Neural progenitor cell (in vitro differentiated cells): ENCODE measurements at regions not wholly inside any gene's neighbourhood (a gene's known extent, or its start where the extent isn't known, plus 50 kb on each side); places are given as distances from the start of the nearest gene placed in this dataset.

Source experiments
- DNase-seq: peaks from one replicate; pipeline ENCODE4 v3.0.0-alpha.2; 2016; ENCODE audit warnings: low spot score
- H2AFZ ChIP-seq: fragments of 200-600 bp; sonication (generic); replicated peaks from 2 replicates; pipeline ENCODE4 v1.6.1; 2016; ENCODE audit warnings: antibody characterized with exemption
- H3F3A ChIP-seq: fragments of 200-600 bp; sonication (generic); 2 replicates; pipeline ENCODE4 v1.6.1; 2016; ENCODE audit warnings: antibody characterized with exemption, low read depth
- H3K27ac ChIP-seq: fragments of 200-600 bp; sonication (generic); 2 replicates; pipeline ENCODE4 v1.5.1; 2016; ENCODE audit warnings: mild to moderate bottlenecking
- H3K27me3 ChIP-seq: fragments of 200-600 bp; sonication (generic); 2 replicates; pipeline ENCODE4 v1.6.1; 2016; ENCODE audit warnings: mild to moderate bottlenecking, moderate library complexity
- H3K36me3 ChIP-seq: fragments of 200-600 bp; sonication (generic); 2 replicates; pipeline ENCODE4 v1.5.1; 2016
- H3K4me1 ChIP-seq: fragments of 200-600 bp; sonication (generic); 2 replicates; pipeline ENCODE4 v1.6.1; 2016; ENCODE audit warnings: mixed run types
- H3K4me2 ChIP-seq: fragments of 200-600 bp; sonication (generic); 2 replicates; pipeline ENCODE4 v1.6.1; 2016
- H3K4me3 ChIP-seq: fragments of 200-600 bp; sonication (generic); 2 replicates; pipeline ENCODE4 v1.5.1; 2016
- H3K79me2 ChIP-seq: fragments of 200-600 bp; sonication (generic); 2 replicates; pipeline ENCODE4 v1.6.1; 2016; ENCODE audit warnings: low read depth
- H3K9ac ChIP-seq: fragments of 200-600 bp; sonication (generic); 2 replicates; pipeline ENCODE4 v1.6.1; 2016
- H3K9me3 ChIP-seq: fragments of 200-600 bp; sonication (generic); 2 replicates; pipeline ENCODE4 v1.5.1; 2016; ENCODE audit warnings: low read depth
- H4K20me1 ChIP-seq: fragments of 200-600 bp; sonication (generic); 2 replicates; pipeline ENCODE4 v1.6.1; 2016; ENCODE audit warnings: low read depth
- H3K27ac Mint-ChIP-seq: 3 replicates; pipeline ENCODE4 v1.8.0; 2021; ENCODE audit warnings: mixed read lengths
- H3K27me3 Mint-ChIP-seq: 2 replicates; pipeline ENCODE4 v1.8.0; 2022; ENCODE audit warnings: low read depth, mild to moderate bottlenecking, inconsistent platforms, moderate library complexity, mixed read lengths; ENCODE audit not compliant: insufficient read depth
- H3K36me3 Mint-ChIP-seq: 3 replicates; pipeline ENCODE4 v1.8.0; 2021; ENCODE audit warnings: mixed read lengths
- H3K4me1 Mint-ChIP-seq: 3 replicates; pipeline ENCODE4 v1.8.0; 2021; ENCODE audit warnings: mixed read lengths
- H3K4me3 Mint-ChIP-seq: 3 replicates; pipeline ENCODE4 v1.8.0; 2021; ENCODE audit warnings: mild to moderate bottlenecking, moderate library complexity, mixed read lengths
- H3K9me3 Mint-ChIP-seq: 3 replicates; pipeline ENCODE4 v1.8.0; 2020; ENCODE audit warnings: mixed read lengths
- CTCF ChIP-seq: fragments of 200-600 bp; sonication (generic); IDR thresholded peaks from 2 replicates; pipeline ENCODE4 v1.5.1; 2017; ENCODE audit warnings: antibody characterized with exemption, mild to moderate bottlenecking
- EZH2 ChIP-seq: fragments of 200-600 bp; sonication (generic); IDR thresholded peaks from 2 replicates; pipeline ENCODE4 v1.6.1; 2017; ENCODE audit warnings: antibody characterized with exemption, mild to moderate bottlenecking, moderate library complexity
- EZH2phosphoT487 ChIP-seq: fragments of 200-600 bp; sonication (generic); IDR thresholded peaks from 2 replicates; pipeline ENCODE4 v1.6.1; 2017; ENCODE audit warnings: antibody characterized with exemption

DNA sequence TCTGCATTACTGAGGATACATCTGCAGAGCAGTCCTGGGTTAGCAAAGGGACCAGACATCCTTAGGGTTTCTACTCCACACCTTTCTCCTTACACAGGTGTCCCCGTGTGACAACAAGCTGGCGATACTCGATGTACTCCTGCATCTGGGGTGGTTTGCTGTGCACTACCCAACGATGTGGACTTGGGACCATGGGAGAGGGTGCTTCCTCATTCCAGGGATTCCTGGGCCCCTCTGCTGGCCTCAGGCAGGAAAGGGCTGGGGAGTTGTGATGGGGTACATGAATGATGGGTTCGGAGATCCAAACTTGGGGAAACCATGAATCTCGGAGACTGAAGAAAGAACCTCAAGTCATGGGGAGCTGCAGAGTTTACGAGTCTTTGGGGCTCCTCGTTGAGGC, 179.6 kb upstream of the GALNT17 start:
- TF ChIP-seq CTCF (no peak), EZH2 (no peak), EZH2phosphoT487 (no peak)
- Mint-ChIP-seq H3K27me3 (no peaks in the 10 kb centered on the region), H3K9me3 (peaks cover 6% of the 10 kb centered on the region), H3K4me1 (no peaks in the 10 kb centered on the region), H3K27ac (no peak overlapping the region), H3K4me3 (no peak overlapping the region), H3K36me3 (no peaks in the 10 kb centered on the region)
- H3K4me3 ChIP-seq = no peak overlapping the region
- H3K36me3 ChIP-seq = no peaks in the 10 kb centered on the region
- H3K27ac ChIP-seq = no peak overlapping the region
- H3F3A ChIP-seq = no peaks in the 10 kb centered on the region
- no peak overlapping the region for H3K4me2 ChIP-seq
- no peaks in the 10 kb centered on the region for H4K20me1 ChIP-seq
- no peaks in the 10 kb centered on the region for H3K27me3 ChIP-seq
- no peak overlapping the region for H2AFZ ChIP-seq
- H3K4me1 ChIP-seq = no peaks in the 10 kb centered on the region
- no peak overlapping the region for H3K9ac ChIP-seq
- DNase-seq = no peak
- no peaks in the 10 kb centered on the region for H3K79me2 ChIP-seq
- no peaks in the 10 kb centered on the region for H3K9me3 ChIP-seq

DNA sequence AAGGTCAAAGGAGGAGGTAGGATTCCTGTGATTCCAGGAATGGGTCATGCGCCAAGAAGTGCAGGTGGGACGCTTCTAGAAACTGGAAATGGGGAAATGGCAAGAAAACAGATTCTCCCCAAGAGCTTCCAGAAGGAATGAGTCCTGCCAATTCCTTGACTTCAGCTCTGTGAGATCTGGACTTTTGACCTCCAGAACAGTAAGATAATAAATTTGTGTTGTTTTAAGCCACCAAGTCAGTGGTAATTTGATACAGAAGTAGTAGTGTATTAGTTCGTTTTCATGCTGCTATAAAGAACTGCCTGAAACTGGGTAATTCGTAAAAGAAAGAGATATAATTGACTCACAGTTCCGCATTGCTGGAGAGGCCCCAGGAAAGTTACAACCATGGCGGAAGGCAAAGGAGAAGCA, 178.6 kb upstream of the GALNT17 start:
- no peaks in the 10 kb centered on the region for H3K9me3 ChIP-seq
- H3K79me2 ChIP-seq = no peaks in the 10 kb centered on the region
- no peaks in the 10 kb centered on the region for H3F3A ChIP-seq
- Mint-ChIP-seq H3K9me3 (peaks cover 6% of the 10 kb centered on the region), H3K4me3 (no peak overlapping the region), H3K36me3 (no peaks in the 10 kb centered on the region), H3K4me1 (no peaks in the 10 kb centered on the region), H3K27ac (no peak overlapping the region), H3K27me3 (no peaks in the 10 kb centered on the region)
- H3K9ac ChIP-seq = no peak overlapping the region
- H3K27ac ChIP-seq = no peak overlapping the region
- no peak for DNase-seq
- no peak overlapping the region for H3K4me2 ChIP-seq
- H3K27me3 ChIP-seq = no peaks in the 10 kb centered on the region
- no peaks in the 10 kb centered on the region for H4K20me1 ChIP-seq
- no peak overlapping the region for H3K4me3 ChIP-seq
- H2AFZ ChIP-seq = no peak overlapping the region
- H3K4me1 ChIP-seq = no peaks in the 10 kb centered on the region
- no peak for TF ChIP-seq CTCF
- TF ChIP-seq EZH2phosphoT487 = no peak
- no peak for TF ChIP-seq EZH2
- H3K36me3 ChIP-seq = no peaks in the 10 kb centered on the region

- TF ChIP-seq EZH2phosphoT487 (no peak), EZH2 (no peak), CTCF (no peak)
- Histone ChIP-seq H3K4me3 (no peak overlapping the region), H3K27ac (no peak overlapping the region), H3K4me1 (no peaks in the 10 kb centered on the region), H3K9me3 (no peaks in the 10 kb centered on the region), H3K27me3 (no peaks in the 10 kb centered on the region), H3K4me2 (no peak overlapping the region), H3K36me3 (no peaks in the 10 kb centered on the region), H3K79me2 (no peaks in the 10 kb centered on the region), H2AFZ (no peak overlapping the region), H4K20me1 (no peaks in the 10 kb centered on the region), H3K9ac (no peak overlapping the region), H3F3A (no peaks in the 10 kb centered on the region)
- Mint-ChIP-seq H3K4me3 (no peak overlapping the region), H3K36me3 (no peaks in the 10 kb centered on the region), H3K9me3 (peaks cover 6% of the 10 kb centered on the region), H3K4me1 (no peaks in the 10 kb centered on the region), H3K27me3 (no peaks in the 10 kb centered on the region), H3K27ac (no peak overlapping the region)
- DNase-seq = no peak
Observed at GRCh38 chr7:70953796-70954195, 178.1 kb upstream of the GALNT17 start.

DNA sequence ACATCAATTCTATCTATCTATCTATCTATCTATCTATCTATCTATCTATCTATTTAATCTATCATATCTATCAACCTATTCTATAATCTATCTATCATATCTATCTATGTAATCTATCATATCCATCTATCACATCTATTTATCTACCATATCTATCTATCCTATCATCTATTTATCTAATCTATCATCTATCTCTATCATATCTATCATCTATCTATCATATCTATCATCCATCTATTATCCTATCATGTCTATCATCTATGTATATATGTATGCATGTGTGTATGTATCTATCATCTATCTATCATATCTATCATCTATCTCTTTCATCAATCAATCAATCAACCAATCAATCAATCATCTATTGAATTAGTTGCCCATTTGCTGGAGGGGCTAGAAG, 159.3 kb upstream of the GALNT17 start:
- TF ChIP-seq EZH2phosphoT487 (no peak), EZH2 (no peak), CTCF (no peak)
- no peaks in the 10 kb centered on the region for H3K79me2 ChIP-seq
- H3K4me1 ChIP-seq = no peaks in the 10 kb centered on the region
- H3K9me3 ChIP-seq = no peaks in the 10 kb centered on the region
- Mint-ChIP-seq H3K4me3 (no peak overlapping the region), H3K27ac (no peak overlapping the region), H3K9me3 (peaks cover 10% of the 10 kb centered on the region), H3K4me1 (no peaks in the 10 kb centered on the region), H3K36me3 (no peaks in the 10 kb centered on the region), H3K27me3 (no peaks in the 10 kb centered on the region)
- no peak for DNase-seq
- no peak overlapping the region for H3K27ac ChIP-seq
- H3K9ac ChIP-seq = no peak overlapping the region
- no peaks in the 10 kb centered on the region for H4K20me1 ChIP-seq
- H2AFZ ChIP-seq = no peak overlapping the region
- no peak overlapping the region for H3K4me3 ChIP-seq
- no peaks in the 10 kb centered on the region for H3K36me3 ChIP-seq
- no peaks in the 10 kb centered on the region for H3F3A ChIP-seq
- no peaks in the 10 kb centered on the region for H3K27me3 ChIP-seq
- no peak overlapping the region for H3K4me2 ChIP-seq
